OCI-LY3 (cell line): ENCODE measurements at regions not wholly inside any gene's neighbourhood (a gene's known extent, or its start where the extent isn't known, plus 50 kb on each side); places are given as distances from the start of the nearest gene placed in this dataset.

ENCODE experiments used
- EZH2phosphoT487 ChIP-seq: fragments of 200-600 bp; shearing (Covaris generic); IDR thresholded peaks from 2 replicates; pipeline ENCODE4 v1.6.1; 2018; ENCODE audit warnings: antibody characterized with exemption, mixed run types, low read depth
- TF ChIP-seq, protein P1 (sequence below): fragments of 200-600, 300-600 bp; sonication (generic); IDR thresholded peaks from 2 replicates; pipeline ENCODE4 v1.5.1; 2014; ENCODE audit warnings: antibody characterized with exemption, low read length, low read depth

DNA sequence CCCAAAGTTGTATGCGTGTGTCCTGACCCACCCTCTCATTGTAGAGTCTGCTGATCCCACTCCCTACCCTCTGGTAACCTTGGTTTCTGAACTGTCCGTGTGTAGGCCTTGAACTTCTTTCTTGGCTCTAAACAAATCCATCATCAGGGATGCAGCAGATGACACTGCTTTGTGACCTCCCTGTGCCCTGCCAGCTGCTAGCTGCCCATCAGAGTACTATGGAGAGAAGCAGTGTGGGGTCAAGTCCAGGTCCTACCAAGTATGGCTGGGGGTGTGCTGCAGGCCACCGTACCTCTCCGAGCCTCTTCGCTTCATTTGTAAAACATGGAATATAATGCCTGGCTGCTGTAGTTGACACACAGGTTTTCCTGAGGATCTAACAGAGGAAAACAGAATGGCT is 183.5 kb upstream of the RBPJ start:
- TF ChIP-seq, protein P1, sequence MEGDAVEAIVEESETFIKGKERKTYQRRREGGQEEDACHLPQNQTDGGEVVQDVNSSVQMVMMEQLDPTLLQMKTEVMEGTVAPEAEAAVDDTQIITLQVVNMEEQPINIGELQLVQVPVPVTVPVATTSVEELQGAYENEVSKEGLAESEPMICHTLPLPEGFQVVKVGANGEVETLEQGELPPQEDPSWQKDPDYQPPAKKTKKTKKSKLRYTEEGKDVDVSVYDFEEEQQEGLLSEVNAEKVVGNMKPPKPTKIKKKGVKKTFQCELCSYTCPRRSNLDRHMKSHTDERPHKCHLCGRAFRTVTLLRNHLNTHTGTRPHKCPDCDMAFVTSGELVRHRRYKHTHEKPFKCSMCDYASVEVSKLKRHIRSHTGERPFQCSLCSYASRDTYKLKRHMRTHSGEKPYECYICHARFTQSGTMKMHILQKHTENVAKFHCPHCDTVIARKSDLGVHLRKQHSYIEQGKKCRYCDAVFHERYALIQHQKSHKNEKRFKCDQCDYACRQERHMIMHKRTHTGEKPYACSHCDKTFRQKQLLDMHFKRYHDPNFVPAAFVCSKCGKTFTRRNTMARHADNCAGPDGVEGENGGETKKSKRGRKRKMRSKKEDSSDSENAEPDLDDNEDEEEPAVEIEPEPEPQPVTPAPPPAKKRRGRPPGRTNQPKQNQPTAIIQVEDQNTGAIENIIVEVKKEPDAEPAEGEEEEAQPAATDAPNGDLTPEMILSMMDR: no peak
- TF ChIP-seq EZH2phosphoT487: no peak
